GM23248 (cell line): ENCODE measurements at regions not wholly inside any gene's neighbourhood (a gene's known extent, or its start where the extent isn't known, plus 50 kb on each side); places are given as distances from the start of the nearest gene placed in this dataset.

Experiments used
- DNase-seq: peaks from one replicate; pipeline ENCODE4 v3.0.0-alpha.2; 2015
- H2AFZ ChIP-seq: fragments of 200-600 bp; sonication (generic); 2 replicates; pipeline ENCODE4 v1.6.1; 2016; ENCODE audit warnings: antibody characterized with exemption
- H3F3A ChIP-seq: fragments of 200-600 bp; sonication (generic); 2 replicates; pipeline ENCODE4 v1.6.1; 2016; ENCODE audit warnings: mild to moderate bottlenecking, antibody characterized with exemption, mixed run types; ENCODE audit not compliant: insufficient read depth
- H3K27ac ChIP-seq: fragments of 200-600 bp; sonication (generic); 2 replicates; pipeline ENCODE4 v1.5.1; 2016; ENCODE audit warnings: mild to moderate bottlenecking
- H3K27me3 ChIP-seq: fragments of 200-600 bp; sonication (generic); replicated peaks from 2 replicates; pipeline ENCODE4 v1.6.1; 2016; ENCODE audit warnings: mild to moderate bottlenecking; ENCODE audit not compliant: insufficient read depth
- H3K36me3 ChIP-seq: fragments of 200-600 bp; sonication (generic); 2 replicates; pipeline ENCODE4 v1.6.1; 2016; ENCODE audit warnings: low read depth, mild to moderate bottlenecking
- H3K4me1 ChIP-seq: fragments of 200-600 bp; sonication (generic); 2 replicates; pipeline ENCODE4 v1.6.1; 2016; ENCODE audit warnings: mild to moderate bottlenecking; ENCODE audit not compliant: insufficient read depth
- H3K4me2 ChIP-seq: fragments of 200-600 bp; sonication (generic); one replicate; pipeline ENCODE4 v1.6.1; 2016; ENCODE audit warnings: mild to moderate bottlenecking; ENCODE audit not compliant: unreplicated experiment
- H3K4me3 ChIP-seq: fragments of 200-600 bp; sonication (generic); 2 replicates; pipeline ENCODE4 v1.5.1; 2016; ENCODE audit warnings: mild to moderate bottlenecking
- H3K79me2 ChIP-seq: fragments of 200-600 bp; sonication (generic); 2 replicates; pipeline ENCODE4 v1.6.1; 2016; ENCODE audit warnings: mild to moderate bottlenecking; ENCODE audit not compliant: insufficient read depth
- H3K9ac ChIP-seq: fragments of 200-600 bp; sonication (generic); 2 replicates; pipeline ENCODE4 v1.6.1; 2016; ENCODE audit warnings: mild to moderate bottlenecking
- H3K9me2 ChIP-seq: fragments of 200-600 bp; sonication (generic); 2 replicates; pipeline ENCODE4 v1.6.1; 2016; ENCODE audit warnings: mixed run types, mild to moderate bottlenecking, moderate library complexity; ENCODE audit not compliant: insufficient read depth
- H3K9me3 ChIP-seq: fragments of 200-600 bp; sonication (generic); one replicate; pipeline ENCODE4 v1.6.1; 2017; ENCODE audit warnings: low read depth
- H4K20me1 ChIP-seq: fragments of 200-600 bp; sonication (generic); 2 replicates; pipeline ENCODE4 v1.6.0; 2016; ENCODE audit not compliant: insufficient read depth
- EZH2 ChIP-seq: fragments of 200-600 bp; sonication (generic); IDR thresholded peaks from 2 replicates; pipeline ENCODE4 v1.6.1; 2018; ENCODE audit warnings: antibody characterized with exemption, mild to moderate bottlenecking; ENCODE audit not compliant: insufficient read depth, poor library complexity, severe bottlenecking
- EZH2phosphoT487 ChIP-seq: fragments of 200-600 bp; sonication (generic); IDR thresholded peaks from 2 replicates; pipeline ENCODE4 v1.6.1; 2018; ENCODE audit warnings: antibody characterized with exemption, moderate library complexity, mild to moderate bottlenecking, low read depth; ENCODE audit not compliant: insufficient read depth
- WGBS, 2 experiments: methylation state at CpG; one replicate each; pipeline ENCODE4 v1.1.6; 2015 to 2017; ENCODE audit warnings: low lambda C conversion rate in 2 of 2, low coverage in 1 of 2; ENCODE audit errors: missing lambda C conversion rate in 2 of 2; 5-methylcytosine and 5-hydroxymethylcytosine counted together
- in situ Hi-C: fragments of 300-500 bp; cut with MboI; formaldehyde crosslinking; loops from 2 replicates; pipeline ENCODE4 v1.15.0; 2020

DNA sequence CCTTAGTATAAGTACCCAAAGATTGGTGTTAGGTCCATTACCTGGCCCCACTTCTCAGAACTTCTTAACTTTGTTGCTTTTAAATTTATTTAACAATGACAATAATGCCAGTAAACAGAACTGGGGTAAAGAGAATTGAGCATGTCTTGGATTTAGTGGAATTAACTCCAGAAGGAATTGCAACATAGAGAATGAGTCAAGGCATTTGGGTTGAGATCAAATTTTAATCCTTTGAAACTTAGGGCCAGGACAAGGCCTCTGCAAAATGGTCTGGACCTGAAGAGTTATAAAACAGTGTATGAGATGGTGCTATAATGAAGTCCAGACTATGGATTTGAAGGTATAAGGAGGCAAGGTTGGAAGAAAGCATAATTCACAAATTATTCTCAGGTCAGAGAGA lies 1030.4 kb downstream of the SLITRK5 start:
- H2AFZ ChIP-seq = no peak overlapping the region
- H3K27ac ChIP-seq = no peak overlapping the region
- no peaks in the 10 kb centered on the region for H3K9me2 ChIP-seq
- no peak for TF ChIP-seq EZH2
- no peak for TF ChIP-seq EZH2phosphoT487
- in situ Hi-C loops = no loop called here
- no peaks in the 10 kb centered on the region for H3K36me3 ChIP-seq
- no peak overlapping the region for H3K4me3 ChIP-seq
- no peaks in the 10 kb centered on the region for H4K20me1 ChIP-seq
- H3K9me3 ChIP-seq = no peaks in the 10 kb centered on the region
- no peak overlapping the region for H3K9ac ChIP-seq
- H3F3A ChIP-seq = no peaks in the 10 kb centered on the region
- H3K27me3 ChIP-seq = no peaks in the 10 kb centered on the region
- no peak for DNase-seq
- H3K4me2 ChIP-seq = no peak overlapping the region
- no peaks in the 10 kb centered on the region for H3K79me2 ChIP-seq
- no peaks in the 10 kb centered on the region for H3K4me1 ChIP-seq

DNA sequence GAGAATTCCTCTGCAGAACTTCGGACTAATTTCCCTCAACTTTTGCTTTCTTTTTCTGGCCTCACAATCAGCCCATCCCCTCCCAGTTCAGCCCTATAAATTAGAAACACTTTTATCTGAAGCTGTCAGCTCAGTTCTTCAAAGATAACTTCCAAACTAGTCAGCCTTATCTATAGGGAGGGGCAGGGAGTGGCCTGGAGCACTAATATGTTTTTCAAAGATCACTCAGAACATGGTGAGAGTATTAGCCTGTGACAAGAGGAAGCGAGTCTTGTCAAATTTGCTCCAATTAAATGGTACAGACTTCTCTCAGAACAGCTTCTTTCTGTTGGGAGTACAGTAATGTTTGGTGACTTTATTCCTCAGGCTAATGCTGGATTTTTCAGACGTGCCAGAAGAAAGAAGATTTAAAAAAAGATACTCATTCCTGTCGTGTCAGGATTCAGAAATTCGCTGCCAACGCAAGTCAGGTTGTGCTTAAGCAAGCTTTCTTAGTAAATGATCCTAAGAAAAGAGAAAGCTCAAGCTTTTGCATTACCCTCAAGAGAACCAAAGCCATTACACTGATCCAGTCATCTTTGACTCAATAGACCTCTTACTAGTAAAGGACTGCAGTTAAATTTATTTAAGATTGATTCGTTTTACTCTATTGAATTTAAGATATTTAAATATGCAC lies 1033.6 kb downstream of the SLITRK5 start:
- no peaks in the 10 kb centered on the region for H3K9me2 ChIP-seq
- H3F3A ChIP-seq = no peaks in the 10 kb centered on the region
- no peak overlapping the region for H3K9ac ChIP-seq
- H3K27ac ChIP-seq = no peak overlapping the region
- TF ChIP-seq EZH2phosphoT487 (no peak), EZH2 (no peak)
- H3K4me3 ChIP-seq = no peak overlapping the region
- no peaks in the 10 kb centered on the region for H3K36me3 ChIP-seq
- H3K9me3 ChIP-seq = no peaks in the 10 kb centered on the region
- no peaks in the 10 kb centered on the region for H3K27me3 ChIP-seq
- no peak overlapping the region for H3K4me2 ChIP-seq
- no peaks in the 10 kb centered on the region for H3K4me1 ChIP-seq
- in situ Hi-C loops = no loop called here
- H4K20me1 ChIP-seq = no peaks in the 10 kb centered on the region
- whole genome bisulfite sequencing, 2 experiments = 15 to 18% methylated on average over 7 of the region's 7 CpGs
- H2AFZ ChIP-seq = no peak overlapping the region
- no peaks in the 10 kb centered on the region for H3K79me2 ChIP-seq
- no peak for DNase-seq

DNA sequence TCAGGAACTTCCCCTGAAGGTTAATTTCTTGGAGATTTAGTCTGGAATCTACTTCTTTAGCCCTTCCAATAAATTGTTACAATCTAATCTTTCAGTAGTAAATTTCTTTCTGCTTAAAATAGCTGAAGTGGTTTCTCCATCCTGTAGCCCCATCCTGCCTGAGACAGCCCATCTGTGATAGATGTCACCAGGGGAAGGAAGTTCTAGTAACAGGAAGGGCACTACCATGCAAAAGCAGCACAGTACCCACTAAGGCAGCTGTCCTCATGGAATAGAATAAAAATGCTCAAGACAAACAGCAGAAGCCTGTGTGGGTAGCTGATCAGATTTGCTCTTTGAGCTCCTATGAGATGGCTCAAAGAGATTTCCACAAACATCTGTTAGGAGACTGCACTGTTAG lies 1036.5 kb downstream of the SLITRK5 start:
- no peaks in the 10 kb centered on the region for H4K20me1 ChIP-seq
- in situ Hi-C loops = no loop called here
- no peak overlapping the region for H3K4me3 ChIP-seq
- no peaks in the 10 kb centered on the region for H3K36me3 ChIP-seq
- H3K9me2 ChIP-seq = no peaks in the 10 kb centered on the region
- TF ChIP-seq EZH2phosphoT487 (no peak), EZH2 (no peak)
- no peak overlapping the region for H3K4me2 ChIP-seq
- no peaks in the 10 kb centered on the region for H3K79me2 ChIP-seq
- no peak overlapping the region for H3K9ac ChIP-seq
- no peak overlapping the region for H2AFZ ChIP-seq
- H3K9me3 ChIP-seq = no peaks in the 10 kb centered on the region
- no peaks in the 10 kb centered on the region for H3K4me1 ChIP-seq
- no peak for DNase-seq
- H3K27me3 ChIP-seq = no peaks in the 10 kb centered on the region
- no peak overlapping the region for H3K27ac ChIP-seq
- no peaks in the 10 kb centered on the region for H3F3A ChIP-seq

DNA sequence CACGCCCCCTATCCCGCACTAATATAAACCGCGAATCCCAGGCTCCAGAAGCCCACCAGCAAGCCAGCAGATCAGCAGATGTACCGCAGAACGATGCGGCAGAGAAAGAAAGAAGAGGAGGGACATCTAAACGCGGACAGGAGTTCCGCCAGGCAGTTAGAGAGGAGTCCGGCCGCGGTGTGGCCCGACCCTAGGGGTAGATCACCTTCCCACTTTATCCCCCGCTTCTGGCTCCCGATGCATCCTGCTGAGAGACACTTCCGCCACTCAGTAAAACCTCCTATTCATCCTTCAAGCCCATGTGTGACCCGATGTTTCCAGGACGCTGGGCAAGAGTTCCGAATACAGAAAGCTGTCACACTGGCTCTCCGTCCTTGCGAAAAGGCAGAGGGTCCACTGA lies 1046.8 kb downstream of the SLITRK5 start:
- in situ Hi-C loops = no loop called here
- H3K9ac ChIP-seq = no peak overlapping the region
- 74 to 75% methylated on average over 21 to 22 of the region's 22 CpGs for WGBS, 2 experiments

DNA sequence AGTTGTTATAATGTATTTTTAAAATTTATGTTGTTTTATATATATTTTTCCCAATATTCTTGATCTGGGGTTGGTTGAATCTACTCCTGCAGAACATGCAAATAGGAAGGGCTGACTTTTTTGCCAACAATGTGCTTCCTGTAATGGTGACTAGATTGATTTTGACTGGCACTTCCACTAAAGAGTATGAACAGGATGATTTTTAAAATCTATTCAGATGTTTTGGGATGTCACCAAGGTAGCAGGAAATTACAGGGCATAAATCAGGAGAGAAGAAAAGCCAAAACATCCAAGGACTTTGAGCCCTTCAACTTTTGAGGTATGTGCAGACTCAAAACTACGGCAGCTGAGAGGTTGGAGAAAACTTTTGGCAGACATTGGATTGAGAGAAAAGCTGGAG lies 1047.6 kb downstream of the SLITRK5 start:
- Histone ChIP-seq H3K36me3 (no peaks in the 10 kb centered on the region), H3K9ac (no peak overlapping the region), H3K4me3 (no peak overlapping the region), H3K9me3 (peaks cover 4% of the 10 kb centered on the region), H3K79me2 (no peaks in the 10 kb centered on the region), H4K20me1 (no peaks in the 10 kb centered on the region), H2AFZ (no peak overlapping the region), H3K9me2 (no peaks in the 10 kb centered on the region), H3K27ac (no peak overlapping the region), H3K27me3 (no peaks in the 10 kb centered on the region), H3K4me1 (no peaks in the 10 kb centered on the region), H3K4me2 (no peak overlapping the region), H3F3A (no peaks in the 10 kb centered on the region)
- DNase-seq = no peak
- TF ChIP-seq EZH2phosphoT487 (no peak), EZH2 (no peak)
- in situ Hi-C loops = no loop called here
- WGBS, 2 experiments = 0 to 6% methylated on average over 1 of the region's 1 CpG

More for the DNA sequence above, 1046.8 kb downstream of the SLITRK5 start:
- no peak for DNase-seq
- Histone ChIP-seq H3K9me3 (peaks cover 4% of the 10 kb centered on the region), H2AFZ (no peak overlapping the region), H3K27ac (no peak overlapping the region), H4K20me1 (no peaks in the 10 kb centered on the region), H3F3A (no peaks in the 10 kb centered on the region), H3K79me2 (no peaks in the 10 kb centered on the region), H3K9me2 (no peaks in the 10 kb centered on the region), H3K4me2 (no peak overlapping the region), H3K27me3 (no peaks in the 10 kb centered on the region), H3K4me3 (no peak overlapping the region), H3K4me1 (no peaks in the 10 kb centered on the region), H3K36me3 (no peaks in the 10 kb centered on the region)
- TF ChIP-seq EZH2phosphoT487 (no peak), EZH2 (no peak)
